MM.1S (cell line): ENCODE measurements at regions not wholly inside any gene's neighbourhood (a gene's known extent, or its start where the extent isn't known, plus 50 kb on each side); places are given as distances from the start of the nearest gene placed in this dataset.
"Not testable (repeated sequence)": the region's sequence is repeated elsewhere in the genome, so short reads cannot be mapped to it uniquely, and the experiment has no call there.

Experiments
- DNase-seq: peaks from one replicate; pipeline ENCODE4 v3.0.0-alpha.2; 2015
- H2AFZ ChIP-seq: fragments of 300-600 bp; sonication (generic); 2 replicates; pipeline ENCODE4 v1.6.0; 2016; ENCODE audit warnings: antibody characterized with exemption, low read length
- H3F3A ChIP-seq: fragments of 300-600 bp; sonication (generic); 2 replicates; pipeline ENCODE4 v1.6.1; 2016; ENCODE audit warnings: mild to moderate bottlenecking, antibody characterized with exemption, low read length, moderate library complexity, mixed read lengths; ENCODE audit not compliant: insufficient read depth
- H3K27ac ChIP-seq: fragments of 300-600 bp; sonication (generic); 2 replicates; pipeline ENCODE4 v1.5.1; 2016; ENCODE audit warnings: mild to moderate bottlenecking, low read length
- H3K27me3 ChIP-seq: fragments of 300-600 bp; sonication (generic); replicated peaks from 2 replicates; pipeline ENCODE4 v1.6.0; 2016; ENCODE audit warnings: low read length; ENCODE audit not compliant: insufficient read depth
- H3K36me3 ChIP-seq: fragments of 300-600 bp; sonication (generic); replicated peaks from 2 replicates; pipeline ENCODE4 v1.6.1; 2016; ENCODE audit warnings: mild to moderate bottlenecking, low read length, mixed read lengths; ENCODE audit not compliant: insufficient read depth
- H3K4me1 ChIP-seq: fragments of 300-600 bp; sonication (generic); 2 replicates; pipeline ENCODE4 v1.6.1; 2016; ENCODE audit warnings: low read length, mixed read lengths
- H3K4me2 ChIP-seq: fragments of 300-600 bp; sonication (generic); 2 replicates; pipeline ENCODE4 v1.6.0; 2016; ENCODE audit warnings: low read depth, low read length
- H3K4me3 ChIP-seq: fragments of 300-600 bp; sonication (generic); 2 replicates; pipeline ENCODE4 v1.5.1; 2016; ENCODE audit warnings: low read length, mixed read lengths
- H3K79me2 ChIP-seq: fragments of 300-600 bp; sonication (generic); 2 replicates; pipeline ENCODE4 v1.6.1; 2016; ENCODE audit warnings: mixed run types, low read length, mixed read lengths
- H3K9ac ChIP-seq: fragments of 300-600 bp; sonication (generic); 2 replicates; pipeline ENCODE4 v1.6.1; 2016; ENCODE audit warnings: low read length, mixed read lengths
- H3K9me2 ChIP-seq: fragments of 300-600 bp; sonication (generic); replicated peaks from 2 replicates; pipeline ENCODE4 v1.6.1; 2016; ENCODE audit warnings: mild to moderate bottlenecking, low read length, mixed read lengths; ENCODE audit not compliant: insufficient read depth
- H3K9me3 ChIP-seq: fragments of 300-600 bp; sonication (generic); replicated peaks from 2 replicates; pipeline ENCODE4 v1.6.1; 2016; ENCODE audit warnings: mild to moderate bottlenecking, low read length, mixed read lengths; ENCODE audit not compliant: insufficient read depth
- H4K20me1 ChIP-seq: fragments of 300-600 bp; sonication (generic); 2 replicates; pipeline ENCODE4 v1.6.1; 2016; ENCODE audit warnings: mild to moderate bottlenecking, low read length, moderate library complexity, mixed read lengths; ENCODE audit not compliant: insufficient read depth
- EZH2 ChIP-seq: fragments of 300-600 bp; sonication (generic); optimal IDR thresholded peaks from 2 replicates; pipeline ENCODE3; 2017; ENCODE audit warnings: low read depth, mild to moderate bottlenecking, antibody characterized with exemption, low read length, mixed read lengths
- EZH2phosphoT487 ChIP-seq: fragments of 300-600 bp; sonication (generic); IDR thresholded peaks from 2 replicates; pipeline ENCODE4 v1.6.1; 2018; ENCODE audit warnings: antibody characterized with exemption, low read length
- TF ChIP-seq, protein P1 (sequence below): fragments of 300-600 bp; sonication (generic); IDR thresholded peaks from 2 replicates; pipeline ENCODE4 v1.5.1; 2016; ENCODE audit warnings: antibody characterized with exemption, low read length, mixed read lengths

DNA sequence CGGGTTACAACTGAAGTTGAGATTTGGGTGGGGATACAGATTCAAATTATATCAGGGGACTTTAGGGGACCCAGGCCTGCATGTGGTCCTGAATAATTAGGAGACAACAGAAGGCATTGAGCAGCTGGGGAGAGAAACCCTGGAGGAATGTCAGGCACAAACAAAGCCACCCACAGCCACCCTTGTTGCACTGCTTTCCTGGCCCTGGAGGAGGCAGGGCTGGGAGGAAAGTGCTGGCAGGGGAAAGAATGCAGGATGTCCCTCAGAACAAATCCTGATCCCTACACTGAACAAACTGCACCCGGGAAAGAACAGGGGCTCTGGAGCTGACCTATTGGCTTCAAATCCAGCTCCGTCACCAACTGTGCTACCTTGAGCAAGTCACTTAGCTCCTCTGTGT lies 214.1 kb upstream of the ATP6AP2 start:
- Histone ChIP-seq H3F3A (no peaks in the 10 kb centered on the region), H3K9me3 (no peaks in the 10 kb centered on the region), H2AFZ (no peak overlapping the region), H3K4me3 (no peak overlapping the region), H3K4me1 (no peaks in the 10 kb centered on the region), H3K27me3 (no peaks in the 10 kb centered on the region), H4K20me1 (no peaks in the 10 kb centered on the region), H3K9ac (no peak overlapping the region), H3K79me2 (no peaks in the 10 kb centered on the region), H3K9me2 (no peaks in the 10 kb centered on the region), H3K36me3 (no peaks in the 10 kb centered on the region), H3K4me2 (no peak overlapping the region), H3K27ac (no peak overlapping the region)
- no peak for DNase-seq
- TF ChIP-seq EZH2: no peak
- no peak for TF ChIP-seq EZH2phosphoT487
- TF ChIP-seq, protein P1, sequence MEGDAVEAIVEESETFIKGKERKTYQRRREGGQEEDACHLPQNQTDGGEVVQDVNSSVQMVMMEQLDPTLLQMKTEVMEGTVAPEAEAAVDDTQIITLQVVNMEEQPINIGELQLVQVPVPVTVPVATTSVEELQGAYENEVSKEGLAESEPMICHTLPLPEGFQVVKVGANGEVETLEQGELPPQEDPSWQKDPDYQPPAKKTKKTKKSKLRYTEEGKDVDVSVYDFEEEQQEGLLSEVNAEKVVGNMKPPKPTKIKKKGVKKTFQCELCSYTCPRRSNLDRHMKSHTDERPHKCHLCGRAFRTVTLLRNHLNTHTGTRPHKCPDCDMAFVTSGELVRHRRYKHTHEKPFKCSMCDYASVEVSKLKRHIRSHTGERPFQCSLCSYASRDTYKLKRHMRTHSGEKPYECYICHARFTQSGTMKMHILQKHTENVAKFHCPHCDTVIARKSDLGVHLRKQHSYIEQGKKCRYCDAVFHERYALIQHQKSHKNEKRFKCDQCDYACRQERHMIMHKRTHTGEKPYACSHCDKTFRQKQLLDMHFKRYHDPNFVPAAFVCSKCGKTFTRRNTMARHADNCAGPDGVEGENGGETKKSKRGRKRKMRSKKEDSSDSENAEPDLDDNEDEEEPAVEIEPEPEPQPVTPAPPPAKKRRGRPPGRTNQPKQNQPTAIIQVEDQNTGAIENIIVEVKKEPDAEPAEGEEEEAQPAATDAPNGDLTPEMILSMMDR: no peak

DNA sequence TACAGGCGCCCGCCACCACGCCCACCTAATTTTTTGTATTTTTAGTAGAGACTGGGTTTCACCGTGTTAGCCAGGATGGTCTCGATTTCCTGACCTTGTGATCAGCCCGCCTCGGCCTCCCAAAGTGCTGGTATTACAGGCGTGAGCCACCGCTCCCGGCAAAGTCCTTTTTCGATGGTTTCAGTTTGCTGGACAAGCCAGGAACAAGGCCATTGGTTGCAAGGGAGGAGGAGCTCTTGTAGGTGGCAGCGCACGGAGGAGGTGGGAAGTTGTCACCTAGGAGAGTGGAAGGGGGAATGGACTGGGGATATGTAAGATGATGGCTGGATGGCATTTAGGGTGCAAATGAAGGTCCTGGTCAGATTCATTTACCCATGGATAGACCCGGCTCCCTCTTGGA lies 218.5 kb upstream of the ATP6AP2 start:
- not testable (repeated sequence) for H3K4me1 ChIP-seq, H2AFZ ChIP-seq, H3K36me3 ChIP-seq, H3K27me3 ChIP-seq, H3F3A ChIP-seq, H3K9ac ChIP-seq, DNase-seq, H4K20me1 ChIP-seq, H3K27ac ChIP-seq, H3K9me3 ChIP-seq, H3K4me2 ChIP-seq, H3K79me2 ChIP-seq, H3K4me3 ChIP-seq, H3K9me2 ChIP-seq

DNA sequence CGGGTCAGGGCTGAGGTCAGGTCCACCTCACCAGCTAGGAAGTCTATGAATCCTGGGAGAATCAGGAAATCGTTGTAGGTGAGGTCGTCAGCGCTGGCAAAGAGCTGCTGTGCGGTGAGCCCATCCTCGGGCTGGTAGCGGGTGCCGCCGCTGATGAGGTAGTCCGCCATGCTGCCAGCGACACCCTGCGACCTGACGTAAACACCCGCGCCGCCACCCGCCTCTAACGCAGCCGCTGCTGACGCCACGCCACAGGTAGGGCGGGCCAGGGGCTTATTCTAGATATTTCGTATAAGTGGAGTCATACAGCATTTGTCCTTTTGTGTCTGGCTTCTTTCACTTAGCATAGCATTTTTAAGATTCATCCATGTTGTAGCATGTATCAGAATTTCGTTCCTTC lies 220.2 kb upstream of the ATP6AP2 start:
- Histone ChIP-seq H3K79me2 (no peaks in the 10 kb centered on the region), H2AFZ (no peak overlapping the region), H3K9me3 (no peaks in the 10 kb centered on the region), H4K20me1 (no peaks in the 10 kb centered on the region), H3K27ac (no peak overlapping the region), H3K4me1 (no peaks in the 10 kb centered on the region), H3K4me2 (no peak overlapping the region), H3K9ac (no peak overlapping the region), H3K9me2 (no peaks in the 10 kb centered on the region), H3K36me3 (no peaks in the 10 kb centered on the region), H3K4me3 (no peak overlapping the region), H3F3A (no peaks in the 10 kb centered on the region), H3K27me3 (no peaks in the 10 kb centered on the region)
- TF ChIP-seq EZH2 (no peak), EZH2phosphoT487 (no peak)
- TF ChIP-seq, protein P1: no peak
- no peak for DNase-seq

DNA sequence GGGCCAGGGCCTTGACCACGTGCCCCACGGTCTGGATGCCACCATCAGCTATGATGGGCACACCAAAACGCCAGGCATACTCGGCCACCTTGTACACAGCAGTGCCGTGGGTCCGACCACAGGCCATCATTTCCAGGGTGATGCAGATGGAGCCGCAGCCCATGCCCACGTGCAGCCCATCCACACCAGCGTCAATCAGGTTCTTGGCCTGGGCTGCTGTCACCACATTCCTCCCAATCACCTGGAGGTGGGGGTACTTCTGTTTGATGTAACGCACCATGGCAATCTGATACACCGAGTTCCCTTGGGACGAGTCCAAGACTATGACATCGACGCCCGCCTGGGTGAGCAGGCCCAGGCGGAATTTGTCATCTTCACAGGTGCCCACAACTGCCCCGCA lies 221.2 kb upstream of the ATP6AP2 start:
- no peak overlapping the region for H3K4me3 ChIP-seq
- H3K4me2 ChIP-seq: no peak overlapping the region
- TF ChIP-seq, protein P1: no peak
- TF ChIP-seq EZH2phosphoT487: no peak
- TF ChIP-seq EZH2: no peak
- H3K4me1 ChIP-seq: no peaks in the 10 kb centered on the region
- H2AFZ ChIP-seq: no peak overlapping the region
- no peaks in the 10 kb centered on the region for H3K9me3 ChIP-seq
- H3K9ac ChIP-seq: no peak overlapping the region
- no peaks in the 10 kb centered on the region for H3K79me2 ChIP-seq
- H3K9me2 ChIP-seq: no peaks in the 10 kb centered on the region
- no peaks in the 10 kb centered on the region for H3F3A ChIP-seq
- H3K36me3 ChIP-seq: no peaks in the 10 kb centered on the region
- no peaks in the 10 kb centered on the region for H3K27me3 ChIP-seq
- H4K20me1 ChIP-seq: no peaks in the 10 kb centered on the region
- no peak for DNase-seq
- no peak overlapping the region for H3K27ac ChIP-seq
